ENCODE measurements at regions not wholly inside any gene's neighbourhood (a gene's known extent, or its start where the extent isn't known, plus 50 kb on each side); places are given as distances from the start of the nearest gene placed in this dataset.

GRCh38 chr10:42976351-42977031 lies 100.4 kb upstream of the RET start (continued):
- TF ChIP-seq REST (IDR thresholded peaks at IDR 0.05; ENCODE audit: unreplicated experiment) = no peak
- no peak for TF ChIP-seq ZNF331 (CRISPR knock-in tag; IDR thresholded peaks at IDR 0.05; ENCODE audit: low read depth)
- TF ChIP-seq JUNB (IDR thresholded peaks at IDR 0.05; ENCODE audit: unreplicated experiment) = no peak
- TF ChIP-seq, protein P1, sequence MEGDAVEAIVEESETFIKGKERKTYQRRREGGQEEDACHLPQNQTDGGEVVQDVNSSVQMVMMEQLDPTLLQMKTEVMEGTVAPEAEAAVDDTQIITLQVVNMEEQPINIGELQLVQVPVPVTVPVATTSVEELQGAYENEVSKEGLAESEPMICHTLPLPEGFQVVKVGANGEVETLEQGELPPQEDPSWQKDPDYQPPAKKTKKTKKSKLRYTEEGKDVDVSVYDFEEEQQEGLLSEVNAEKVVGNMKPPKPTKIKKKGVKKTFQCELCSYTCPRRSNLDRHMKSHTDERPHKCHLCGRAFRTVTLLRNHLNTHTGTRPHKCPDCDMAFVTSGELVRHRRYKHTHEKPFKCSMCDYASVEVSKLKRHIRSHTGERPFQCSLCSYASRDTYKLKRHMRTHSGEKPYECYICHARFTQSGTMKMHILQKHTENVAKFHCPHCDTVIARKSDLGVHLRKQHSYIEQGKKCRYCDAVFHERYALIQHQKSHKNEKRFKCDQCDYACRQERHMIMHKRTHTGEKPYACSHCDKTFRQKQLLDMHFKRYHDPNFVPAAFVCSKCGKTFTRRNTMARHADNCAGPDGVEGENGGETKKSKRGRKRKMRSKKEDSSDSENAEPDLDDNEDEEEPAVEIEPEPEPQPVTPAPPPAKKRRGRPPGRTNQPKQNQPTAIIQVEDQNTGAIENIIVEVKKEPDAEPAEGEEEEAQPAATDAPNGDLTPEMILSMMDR (conservative IDR thresholded peaks at IDR 0.05; ENCODE audit: low read depth in 2 of 2) = no peak
- TF ChIP-seq EZH2 (IDR thresholded peaks at IDR 0.05; ENCODE audit: low read depth, unreplicated experiment) = no peak
- TF ChIP-seq POLR2AphosphoS5 (IDR thresholded peaks at IDR 0.05; ENCODE audit: low read depth) = no peak
- TF ChIP-seq CREB1 (CRISPR knock-in tag; IDR thresholded peaks at IDR 0.05; ENCODE audit: low read depth) = no peak

- H3K4me2 ChIP-seq = no peak overlapping the region
- no peak overlapping the region for H3K27ac ChIP-seq (ENCODE audit: low read depth)
- H3K36me3 ChIP-seq (ENCODE audit: insufficient read depth) = no peaks in the 10 kb centered on the region
- no peaks in the 10 kb centered on the region for H4K20me1 ChIP-seq (replicated peaks; ENCODE audit: insufficient read depth)
- H3K27me3 ChIP-seq (ENCODE audit: insufficient read depth) = no peaks in the 10 kb centered on the region
- no peaks in the 10 kb centered on the region for H3K9me2 ChIP-seq (ENCODE audit: insufficient read depth)
- H3K79me2 ChIP-seq (replicated peaks; ENCODE audit: insufficient read depth) = no peaks in the 10 kb centered on the region
- no peak overlapping the region for H3K27ac Mint-ChIP-seq
- H3F3A ChIP-seq (replicated peaks; ENCODE audit: low read depth) = no peaks in the 10 kb centered on the region
- no peak for TF ChIP-seq POLR2AphosphoS5 (IDR thresholded peaks at IDR 0.05; ENCODE audit: low read depth)
- TF ChIP-seq ZNF114 (CRISPR knock-in tag; IDR thresholded peaks at IDR 0.05) = no peak
- no peak for TF ChIP-seq ZNF331 (CRISPR knock-in tag; IDR thresholded peaks at IDR 0.05; ENCODE audit: low read depth)
- no peak for TF ChIP-seq STAT1 (IDR thresholded peaks at IDR 0.05; ENCODE audit: unreplicated experiment)
- no peak overlapping the region for H2AFZ ChIP-seq
- H3K27me3 Mint-ChIP-seq (ENCODE audit: insufficient read depth, low read depth, poor library complexity) = peaks cover 5% of the 10 kb centered on the region
- no peak for ATAC-seq
- no peak overlapping the region for H3K4me3 ChIP-seq
- no peak for DNase-seq (ENCODE audit: low spot score)
- no peaks in the 10 kb centered on the region for H3K9me3 Mint-ChIP-seq
- H3K4me1 Mint-ChIP-seq = 0 out of 3 replicates have a peak, but pooled peaks cover 3% of the 10 kb centered on the region
- no peak overlapping the region for H3K4me3 Mint-ChIP-seq
- H3K4me1 ChIP-seq (ENCODE audit: insufficient read depth) = no peaks in the 10 kb centered on the region
- no peaks in the 10 kb centered on the region for H3K36me3 Mint-ChIP-seq (ENCODE audit: low read depth)
Observed at GRCh38 chr10:42977032-42977416, 99.8 kb upstream of the RET start.
